Sigmoid colon (tissue), 6 donors: ENCODE measurements at regions not wholly inside any gene's neighbourhood (a gene's known extent, or its start where the extent isn't known, plus 50 kb on each side); places are given as distances from the start of the nearest gene placed in this dataset.

ENCODE experiments used
- DNase-seq: peaks from one replicate; pipeline ENCODE4 v3.0.0-alpha.2; 2019
- H3K27ac ChIP-seq, 4 donors: fragments of 200-600 bp; sonication (generic); one replicate each; pipeline ENCODE4 v1.5.1; 2016 to 2019; ENCODE audit warnings: mild to moderate bottlenecking in 1 of 4
- H3K27me3 ChIP-seq, 3 donors: fragments of 200-600 bp; sonication (generic); one replicate each; pipeline ENCODE4 v1.5.1; 2019; ENCODE audit warnings: mild to moderate bottlenecking in 1 of 3
- H3K36me3 ChIP-seq, 4 donors: fragments of 200-600 bp; sonication (generic); one replicate each; pipeline ENCODE4 v1.5.1; 2016 to 2019
- H3K4me1 ChIP-seq, 4 donors: fragments of 200-600 bp; sonication (generic); one replicate each; pipeline ENCODE4 v1.5.1; 2017 to 2019
- H3K4me3 ChIP-seq, 4 donors: fragments of 200-600 bp; sonication (generic); one replicate each; pipeline ENCODE4 v1.5.1; 2017 to 2019; ENCODE audit warnings: mild to moderate bottlenecking in 2 of 4, moderate library complexity in 1 of 4
- H3K9me3 ChIP-seq, 4 donors: fragments of 200-600 bp in 3 of 4; sonication (generic) in 3 of 4; one replicate each; pipeline versions ENCODE4 v1.5.1 to v1.6.1; 2013 to 2019
- CTCF ChIP-seq, 4 experiments: fragments of 450-650 bp in 3 of 4; fragments of 200-600 bp in 1 of 4; IDR thresholded peaks; one replicate each; pipeline ENCODE4 v1.5.1; 2016 to 2019; ENCODE audit warnings: antibody characterized with exemption in 4 of 4, mild to moderate bottlenecking in 3 of 4, moderate library complexity in 2 of 4
- EP300 ChIP-seq, 4 donors: sonication (generic); formaldehyde crosslinking; IDR thresholded peaks; one replicate each; pipeline ENCODE4 v1.6.1; 2017; ENCODE audit warnings: antibody characterized with exemption in 4 of 4
- POLR2A ChIP-seq, 2 donors: fragments of 450-650 bp; IDR thresholded peaks; one replicate each; pipeline ENCODE4 v1.6.1; 2016; ENCODE audit warnings: antibody characterized with exemption in 2 of 2, mild to moderate bottlenecking in 2 of 2, moderate library complexity in 2 of 2
- POLR2AphosphoS5 ChIP-seq, 4 donors: sonication (generic); formaldehyde crosslinking; IDR thresholded peaks; one replicate each; pipeline ENCODE4 v1.6.1; 2017; ENCODE audit warnings: antibody characterized with exemption in 4 of 4
- whole genome bisulfite sequencing, 2 donors: extraction: QIAGEN DNeasy Blood & Tissue Kit; methylation state at CpG; one replicate each; pipeline ENCODE4 v1.1.7; 2013; 5-methylcytosine and 5-hydroxymethylcytosine counted together
- intact Hi-C: fragments of 100-400 bp; cut with DNase I; formaldehyde crosslinking; loops from one replicate; pipeline ENCODE4 v1.15.1; 2023
- donor health status: healthy with polysubstance abuse.
- donor health status: healthy.

DNA sequence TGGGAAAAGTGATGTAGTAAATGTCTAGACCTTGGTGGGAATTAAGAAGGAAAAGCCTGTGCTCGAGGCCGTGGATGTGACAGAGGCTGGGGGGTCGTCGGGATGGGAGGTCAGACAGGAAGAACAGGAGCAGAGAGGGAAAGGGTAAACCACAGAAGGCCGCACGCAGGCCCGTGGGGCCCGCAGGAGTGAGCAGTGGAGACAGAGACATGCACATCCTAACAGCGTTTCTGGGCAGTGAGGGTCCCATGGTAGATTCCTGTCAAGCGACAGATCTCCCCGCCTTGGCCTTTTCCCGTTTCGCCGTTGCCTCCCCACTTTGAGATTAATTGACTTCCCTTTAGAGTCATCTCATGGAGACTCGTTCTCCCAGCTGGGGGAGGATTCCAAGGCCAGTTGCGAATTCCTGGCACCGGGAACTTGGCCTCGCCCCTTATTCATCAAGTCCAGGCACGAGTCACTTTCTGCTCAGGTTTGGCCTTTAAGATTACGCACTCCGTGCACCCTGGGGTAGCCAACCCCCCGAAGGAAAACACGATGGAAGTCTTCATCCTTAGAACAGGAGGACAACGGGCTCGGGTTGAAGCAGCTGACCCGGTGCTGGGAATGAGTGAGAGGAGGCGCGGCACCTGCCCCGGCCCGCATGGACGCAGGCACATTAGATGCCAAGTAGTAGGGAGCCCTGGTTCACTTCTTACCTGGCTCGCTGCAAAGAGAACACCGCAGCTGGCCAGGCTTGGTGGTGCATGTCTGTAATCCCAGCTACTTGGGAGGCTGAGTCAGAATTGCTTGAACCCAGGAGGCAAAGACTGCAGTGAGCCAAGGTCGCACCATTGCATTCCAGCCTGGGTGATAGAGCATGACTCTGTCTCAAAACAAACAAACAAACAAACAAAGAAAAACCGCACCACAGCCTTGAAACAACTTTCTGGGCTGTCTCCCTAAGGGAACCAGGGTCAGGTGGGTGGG lies 315.2 kb upstream of the SHH start:
- DNase-seq: no peak
- no peak for TF ChIP-seq EP300 (IDR thresholded peaks at IDR 0.05)
- H3K36me3 ChIP-seq: no peaks in the 10 kb centered on the region
- intact Hi-C loops: no loop called here
- no peak overlapping the region for H3K4me3 ChIP-seq
- no peaks in the 10 kb centered on the region for H3K9me3 ChIP-seq
- no peaks in the 10 kb centered on the region for H3K4me1 ChIP-seq
- no peak overlapping the region for H3K27ac ChIP-seq
- WGBS, 2 donors: 83 to 85% methylated on average over 35 of the region's 35 CpGs
- H3K27me3 ChIP-seq: no peaks in the 10 kb centered on the region

GRCh38 chr7:156125841-156126730 lies 313.8 kb upstream of the SHH start:
- no peak for DNase-seq
- Histone ChIP-seq H3K9me3 (no peaks in the 10 kb centered on the region), H3K27ac (no peak overlapping the region), H3K4me3 (no peak overlapping the region), H3K36me3 (no peaks in the 10 kb centered on the region), H3K27me3 (no peaks in the 10 kb centered on the region), H3K4me1 (no peaks in the 10 kb centered on the region)
- 92 to 93% methylated on average over 23 of the region's 23 CpGs for WGBS, 2 donors
- no peak for TF ChIP-seq CTCF (IDR thresholded peaks at IDR 0.05)
- TF ChIP-seq POLR2AphosphoS5 (IDR thresholded peaks at IDR 0.05): no peak
- no peak for TF ChIP-seq EP300 (IDR thresholded peaks at IDR 0.05)
- TF ChIP-seq POLR2A (IDR thresholded peaks at IDR 0.05): no peak
- intact Hi-C loops: no loop called here

GRCh38 chr7:156124356-156124755 lies 312.1 kb upstream of the SHH start:
- WGBS, 2 donors: 90 to 92% methylated on average over 18 of the region's 18 CpGs
- Histone ChIP-seq H3K4me3 (no peak overlapping the region), H3K36me3 (no peaks in the 10 kb centered on the region), H3K27ac (no peak overlapping the region), H3K9me3 (no peaks in the 10 kb centered on the region), H3K27me3 (no peaks in the 10 kb centered on the region), H3K4me1 (no peaks in the 10 kb centered on the region)
- intact Hi-C loops: no loop called here
- TF ChIP-seq CTCF (IDR thresholded peaks at IDR 0.05) (no peak), EP300 (IDR thresholded peaks at IDR 0.05) (no peak), POLR2A (IDR thresholded peaks at IDR 0.05) (no peak)
- DNase-seq: no peak

DNA sequence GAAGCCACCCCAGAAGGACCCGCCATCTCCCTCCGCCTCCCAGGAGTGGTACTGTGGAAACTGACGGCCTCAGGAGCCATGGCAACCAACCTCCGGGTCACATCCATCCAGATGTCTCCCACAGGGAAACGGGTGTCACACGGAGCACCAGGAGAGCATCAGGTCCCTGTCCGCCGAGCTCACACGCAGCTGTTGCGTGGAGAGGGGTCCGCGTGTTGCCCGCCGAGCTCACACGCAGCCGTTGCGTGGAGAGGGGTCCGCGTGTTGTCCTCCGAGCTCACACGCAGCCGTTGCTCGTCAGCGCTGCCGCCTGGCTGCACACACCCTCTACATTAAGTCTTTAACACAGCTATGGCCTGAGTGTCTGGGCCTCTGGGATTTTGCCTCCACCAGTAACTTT lies 311.1 kb upstream of the SHH start:
- no peak for DNase-seq
- H3K36me3 ChIP-seq: no peaks in the 10 kb centered on the region
- H3K27me3 ChIP-seq: no peaks in the 10 kb centered on the region
- WGBS, 2 donors: 91 to 94% methylated on average over 25 of the region's 25 CpGs
- TF ChIP-seq EP300 (IDR thresholded peaks at IDR 0.05) (no peak), CTCF (IDR thresholded peaks at IDR 0.05) (no peak), POLR2AphosphoS5 (IDR thresholded peaks at IDR 0.05) (no peak), POLR2A (IDR thresholded peaks at IDR 0.05) (no peak)
- no peak overlapping the region for H3K4me3 ChIP-seq
- H3K27ac ChIP-seq: no peak overlapping the region
- no peaks in the 10 kb centered on the region for H3K4me1 ChIP-seq
- H3K9me3 ChIP-seq: no peaks in the 10 kb centered on the region
- intact Hi-C loops: no loop called here

DNA sequence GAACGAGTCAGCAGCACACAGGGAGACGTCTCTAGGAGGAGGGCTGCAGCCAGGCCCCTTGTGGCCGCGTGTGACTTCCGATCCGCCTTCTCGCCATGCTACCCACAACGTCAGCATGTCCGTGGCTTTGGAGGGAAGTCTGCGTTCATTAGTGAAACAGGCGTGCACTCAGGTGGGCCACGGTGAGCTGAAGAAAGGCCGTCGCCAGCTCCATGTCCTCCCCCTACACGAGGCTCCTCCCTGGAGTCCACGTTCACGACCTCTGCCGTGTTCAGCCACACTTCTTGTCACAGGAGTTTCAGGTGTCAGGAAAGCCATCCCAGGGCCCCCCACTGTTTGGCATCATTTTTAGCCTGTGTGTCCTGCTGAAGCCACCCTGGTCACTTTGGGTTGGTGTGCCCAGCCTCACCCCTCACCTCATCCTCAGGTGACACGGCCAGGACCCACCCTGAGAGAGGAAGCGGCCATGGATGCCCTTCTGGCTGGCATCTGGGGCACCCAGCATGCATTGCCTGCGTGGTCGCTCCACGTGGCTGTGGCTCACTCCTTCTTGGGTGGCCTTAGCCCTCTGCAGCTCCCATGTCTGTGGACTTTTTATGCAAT lies 310.6 kb upstream of the SHH start:
- H3K9me3 ChIP-seq: no peaks in the 10 kb centered on the region
- WGBS, 2 donors: 84 to 87% methylated on average over 23 of the region's 23 CpGs
- H3K4me1 ChIP-seq: no peaks in the 10 kb centered on the region
- intact Hi-C loops: no loop called here
- no peaks in the 10 kb centered on the region for H3K27me3 ChIP-seq
- no peaks in the 10 kb centered on the region for H3K36me3 ChIP-seq
- no peak for DNase-seq
- TF ChIP-seq CTCF (IDR thresholded peaks at IDR 0.05) (no peak), EP300 (IDR thresholded peaks at IDR 0.05) (no peak), POLR2AphosphoS5 (IDR thresholded peaks at IDR 0.05) (no peak), POLR2A (IDR thresholded peaks at IDR 0.05) (no peak)
- H3K4me3 ChIP-seq: no peak overlapping the region
- no peak overlapping the region for H3K27ac ChIP-seq
